A549 (cell line): ENCODE measurements at regions not wholly inside any gene's neighbourhood (a gene's known extent, or its start where the extent isn't known, plus 50 kb on each side); places are given as distances from the start of the nearest gene placed in this dataset.

Experiments used
- CEBPB ChIP-seq, 2 experiments: fragments of >200 bp in 1 of 2; sonication (Bioruptor Twin) in 1 of 2; formaldehyde crosslinking in 1 of 2; IDR thresholded peaks; 2 replicates each; pipeline ENCODE4 v1.6.1; 2012 to 2016
- CHD2 ChIP-seq: fragments of 150-350 bp; IDR thresholded peaks from 2 replicates; pipeline ENCODE4 v1.6.1; 2014; ENCODE audit warnings: low read length; ENCODE audit not compliant: partially characterized antibody
- CHD4 ChIP-seq: fragments of 200-600 bp; sonication (generic); IDR thresholded peaks from 2 replicates; pipeline ENCODE4 v1.6.1; 2016; ENCODE audit warnings: antibody characterized with exemption, mild to moderate bottlenecking, borderline replicate concordance
- EP300 ChIP-seq, 2 experiments: fragments of >200 bp; sonication (Bioruptor Twin); formaldehyde crosslinking; IDR thresholded peaks; 2 replicates in 1 of 2; 3 replicates in 1 of 2; pipeline ENCODE4 v1.6.1; 2016 to 2017
- JUN ChIP-seq, 2 experiments: fragments of >200 bp; sonication (Bioruptor Twin); formaldehyde crosslinking; IDR thresholded peaks; 2 replicates in 1 of 2; 3 replicates in 1 of 2; pipeline ENCODE4 v1.6.1; 2016 to 2017
- POLR2A ChIP-seq: IDR thresholded peaks from 2 replicates; pipeline ENCODE4 v1.6.1; 2012; ENCODE audit warnings: mild to moderate bottlenecking, low read length
- RARB ChIP-seq: fragments of 250-450 bp; sonication (Bioruptor Pico); IDR thresholded peaks from 2 replicates; pipeline ENCODE4 v1.8.0; 2021; ENCODE audit warnings: mild to moderate bottlenecking, moderate library complexity
- RFX5 ChIP-seq: fragments of 450-650 bp; IDR thresholded peaks from 2 replicates; pipeline ENCODE4 v1.7.1; 2014; ENCODE audit warnings: antibody characterized with exemption, mild to moderate bottlenecking, moderate library complexity
- TP53 ChIP-seq: fragments of 250-450 bp; sonication (Bioruptor Pico); IDR thresholded peaks from 2 replicates; pipeline ENCODE4 v1.5.0; 2021; ENCODE audit warnings: mild to moderate bottlenecking, moderate library complexity
- ZFP36 ChIP-seq: fragments of 450-650 bp; IDR thresholded peaks from 2 replicates; pipeline ENCODE4 v1.6.1; 2014; ENCODE audit warnings: borderline replicate concordance; ENCODE audit not compliant: partially characterized antibody
- TF ChIP-seq, protein P1 (sequence below): fragments of >200 bp; sonication (Bioruptor Twin); formaldehyde crosslinking; IDR thresholded peaks from 3 replicates; pipeline ENCODE4 v1.5.1; 2016
- TF ChIP-seq, protein P2 (sequence below): fragments of 450-650 bp; IDR thresholded peaks from 2 replicates; pipeline ENCODE4 v1.6.1; 2014; ENCODE audit warnings: antibody characterized with exemption
- TF ChIP-seq, protein P3 (sequence below): IDR thresholded peaks from 2 replicates; pipeline ENCODE4 v1.6.1; 2012

DNA sequence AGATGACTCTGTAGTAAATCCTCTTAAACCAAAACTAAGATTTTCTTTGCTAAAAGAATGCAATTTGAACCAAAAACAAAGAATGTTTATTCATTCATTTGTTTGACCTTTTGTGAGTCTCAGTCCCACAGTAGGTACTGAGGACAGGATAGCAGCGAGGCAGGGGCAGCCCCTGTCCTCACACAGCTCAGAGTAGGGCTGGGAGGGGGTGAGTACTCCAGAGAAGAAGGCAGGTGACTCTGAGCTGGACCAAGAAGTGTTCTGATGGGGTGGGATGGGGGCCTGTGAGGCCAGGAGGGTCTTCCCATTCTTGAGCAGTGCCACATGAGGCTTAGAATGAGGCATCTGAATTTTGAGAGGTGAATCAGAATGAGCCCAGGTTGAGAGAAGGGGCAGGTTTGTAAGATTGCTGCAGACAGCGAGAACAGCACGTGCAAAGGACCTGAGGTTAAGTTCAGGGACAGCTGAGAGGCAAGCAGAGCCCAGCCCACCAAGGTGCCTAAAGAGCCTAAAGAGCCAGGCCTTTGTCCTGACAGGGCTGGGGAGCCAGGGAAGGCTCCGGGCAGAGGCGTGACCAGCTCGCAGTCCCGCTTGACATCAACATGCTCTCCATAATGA, 56.9 kb upstream of the CHST15 start:
- TF ChIP-seq, protein P1, sequence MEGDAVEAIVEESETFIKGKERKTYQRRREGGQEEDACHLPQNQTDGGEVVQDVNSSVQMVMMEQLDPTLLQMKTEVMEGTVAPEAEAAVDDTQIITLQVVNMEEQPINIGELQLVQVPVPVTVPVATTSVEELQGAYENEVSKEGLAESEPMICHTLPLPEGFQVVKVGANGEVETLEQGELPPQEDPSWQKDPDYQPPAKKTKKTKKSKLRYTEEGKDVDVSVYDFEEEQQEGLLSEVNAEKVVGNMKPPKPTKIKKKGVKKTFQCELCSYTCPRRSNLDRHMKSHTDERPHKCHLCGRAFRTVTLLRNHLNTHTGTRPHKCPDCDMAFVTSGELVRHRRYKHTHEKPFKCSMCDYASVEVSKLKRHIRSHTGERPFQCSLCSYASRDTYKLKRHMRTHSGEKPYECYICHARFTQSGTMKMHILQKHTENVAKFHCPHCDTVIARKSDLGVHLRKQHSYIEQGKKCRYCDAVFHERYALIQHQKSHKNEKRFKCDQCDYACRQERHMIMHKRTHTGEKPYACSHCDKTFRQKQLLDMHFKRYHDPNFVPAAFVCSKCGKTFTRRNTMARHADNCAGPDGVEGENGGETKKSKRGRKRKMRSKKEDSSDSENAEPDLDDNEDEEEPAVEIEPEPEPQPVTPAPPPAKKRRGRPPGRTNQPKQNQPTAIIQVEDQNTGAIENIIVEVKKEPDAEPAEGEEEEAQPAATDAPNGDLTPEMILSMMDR: no peak
- TF ChIP-seq POLR2A (no peak), RARB (CRISPR knock-in tag) (no peak), CEBPB (IDR thresholded peaks at IDR 0.05) (no peak), TP53 (CRISPR knock-in tag) (no peak), CHD4 (no peak), RFX5 (no peak), ZFP36 (no peak), JUN (IDR thresholded peaks at IDR 0.05) (no peak), EP300 (IDR thresholded peaks at IDR 0.05) (no peak), CHD2 (no peak)
- TF ChIP-seq, protein P2, sequence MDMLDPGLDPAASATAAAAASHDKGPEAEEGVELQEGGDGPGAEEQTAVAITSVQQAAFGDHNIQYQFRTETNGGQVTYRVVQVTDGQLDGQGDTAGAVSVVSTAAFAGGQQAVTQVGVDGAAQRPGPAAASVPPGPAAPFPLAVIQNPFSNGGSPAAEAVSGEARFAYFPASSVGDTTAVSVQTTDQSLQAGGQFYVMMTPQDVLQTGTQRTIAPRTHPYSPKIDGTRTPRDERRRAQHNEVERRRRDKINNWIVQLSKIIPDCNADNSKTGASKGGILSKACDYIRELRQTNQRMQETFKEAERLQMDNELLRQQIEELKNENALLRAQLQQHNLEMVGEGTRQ: no peak
- TF ChIP-seq, protein P3, sequence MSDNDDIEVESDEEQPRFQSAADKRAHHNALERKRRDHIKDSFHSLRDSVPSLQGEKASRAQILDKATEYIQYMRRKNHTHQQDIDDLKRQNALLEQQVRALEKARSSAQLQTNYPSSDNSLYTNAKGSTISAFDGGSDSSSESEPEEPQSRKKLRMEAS: no peak
